Activated CD4-positive, alpha-beta T cell treated with anti-CD3 and anti-CD28 coated beads, Interleukin-2, amount 10 ng/mL, durations not matched to agents 7 days and 5 days (primary cell): ENCODE measurements at regions not wholly inside any gene's neighbourhood (a gene's known extent, or its start where the extent isn't known, plus 50 kb on each side); places are given as distances from the start of the nearest gene placed in this dataset.

ENCODE experiments used
- CTCF ChIA-PET: fragments of 350-600 bp; sonication (Branson Sonifier 250); formaldehyde crosslinking; loops from one replicate; lab custom pipeline; 2021; ENCODE audit warnings: antibody characterized with exemption; lab: Charles Lee
- POLR2A ChIA-PET: fragments of 350-600 bp; sonication (Branson Sonifier 250); formaldehyde crosslinking; loops from one replicate; lab custom pipeline; 2021; ENCODE audit warnings: antibody characterized with exemption; lab: Charles Lee
- DNase-seq: peaks from one replicate; pipeline ENCODE4 v3.0.0-alpha.2; 2020
- H3K27ac Mint-ChIP-seq: one replicate; pipeline ENCODE4 v1.8.0; 2021; ENCODE audit warnings: mild to moderate bottlenecking, moderate library complexity, mixed read lengths
- H3K27me3 Mint-ChIP-seq: one replicate; pipeline ENCODE4 v1.8.0; 2021; ENCODE audit warnings: mixed read lengths
- H3K36me3 Mint-ChIP-seq: one replicate; pipeline ENCODE4 v1.8.0; 2021; ENCODE audit warnings: low read depth, mixed read lengths
- H3K4me1 Mint-ChIP-seq: one replicate; pipeline ENCODE4 v1.8.0; 2021; ENCODE audit warnings: mixed read lengths
- H3K4me3 Mint-ChIP-seq: one replicate; pipeline ENCODE4 v1.8.0; 2021; ENCODE audit warnings: mild to moderate bottlenecking, moderate library complexity, mixed read lengths
- H3K9me3 Mint-ChIP-seq: one replicate; pipeline ENCODE4 v1.8.0; 2021; ENCODE audit warnings: mixed read lengths

DNA sequence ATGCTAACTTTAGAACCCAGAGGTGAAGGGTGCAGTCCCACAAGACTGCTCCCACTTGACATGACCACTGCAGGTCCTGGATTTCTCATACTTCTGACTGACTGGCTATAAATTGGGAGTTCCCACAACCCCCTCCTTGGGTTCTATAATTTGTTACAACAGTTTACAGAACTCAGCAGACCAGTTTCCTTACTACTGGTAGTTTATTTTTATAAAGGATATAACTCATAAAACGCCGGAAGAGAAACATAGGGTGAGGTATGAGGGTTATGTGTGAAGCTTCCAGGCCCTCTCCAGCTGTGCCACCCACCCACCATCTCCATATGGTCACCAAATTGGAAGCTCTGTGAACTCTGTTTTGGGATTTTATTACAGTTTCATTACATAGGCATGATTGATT lies 839.6 kb downstream of the TSN start:
- ChIA-PET CTCF (no interaction called here), POLR2A (no interaction called here)
- Mint-ChIP-seq H3K4me3 (no peak overlapping the region), H3K4me1 (no peaks in the 10 kb centered on the region), H3K36me3 (no peaks in the 10 kb centered on the region), H3K9me3 (peaks cover 6% of the 10 kb centered on the region), H3K27me3 (no peaks in the 10 kb centered on the region), H3K27ac (no peak overlapping the region)
- no peak for DNase-seq

- Mint-ChIP-seq H3K4me1 (no peaks in the 10 kb centered on the region), H3K27ac (no peak overlapping the region), H3K4me3 (no peak overlapping the region), H3K36me3 (no peaks in the 10 kb centered on the region), H3K9me3 (peaks cover 8% of the 10 kb centered on the region), H3K27me3 (no peaks in the 10 kb centered on the region)
- ChIA-PET CTCF (no interaction called here), POLR2A (no interaction called here)
- DNase-seq, result no peak
These were observed 841.1 kb downstream of the TSN start for GRCh38 chr2:122596598-122596997.

DNA sequence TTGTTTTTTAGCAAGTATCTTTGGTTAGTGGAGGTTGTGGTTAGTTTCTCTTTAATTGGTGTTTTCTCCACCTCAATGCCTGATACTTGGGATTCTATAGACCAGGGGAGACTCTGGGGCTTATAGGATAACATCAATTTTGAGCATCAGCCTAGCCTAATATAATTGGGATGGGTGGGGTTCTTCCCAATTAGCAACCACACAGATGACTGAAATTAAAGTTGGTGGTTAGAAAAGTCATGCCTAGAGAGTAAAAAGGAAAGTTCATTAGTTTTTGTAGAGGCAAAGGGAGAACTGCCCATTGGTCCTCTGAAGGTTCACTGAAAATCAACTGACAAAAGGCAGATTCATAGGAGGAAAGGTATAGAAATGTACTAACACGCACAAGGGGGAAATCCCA lies 843.3 kb downstream of the TSN start:
- ChIA-PET POLR2A (no interaction called here), CTCF (no interaction called here)
- H3K27ac Mint-ChIP-seq, result no peak overlapping the region
- no peaks in the 10 kb centered on the region for H3K4me1 Mint-ChIP-seq
- H3K36me3 Mint-ChIP-seq, result no peaks in the 10 kb centered on the region
- no peak for DNase-seq
- no peaks in the 10 kb centered on the region for H3K27me3 Mint-ChIP-seq
- no peak overlapping the region for H3K4me3 Mint-ChIP-seq
- H3K9me3 Mint-ChIP-seq, result peaks cover 2% of the 10 kb centered on the region

DNA sequence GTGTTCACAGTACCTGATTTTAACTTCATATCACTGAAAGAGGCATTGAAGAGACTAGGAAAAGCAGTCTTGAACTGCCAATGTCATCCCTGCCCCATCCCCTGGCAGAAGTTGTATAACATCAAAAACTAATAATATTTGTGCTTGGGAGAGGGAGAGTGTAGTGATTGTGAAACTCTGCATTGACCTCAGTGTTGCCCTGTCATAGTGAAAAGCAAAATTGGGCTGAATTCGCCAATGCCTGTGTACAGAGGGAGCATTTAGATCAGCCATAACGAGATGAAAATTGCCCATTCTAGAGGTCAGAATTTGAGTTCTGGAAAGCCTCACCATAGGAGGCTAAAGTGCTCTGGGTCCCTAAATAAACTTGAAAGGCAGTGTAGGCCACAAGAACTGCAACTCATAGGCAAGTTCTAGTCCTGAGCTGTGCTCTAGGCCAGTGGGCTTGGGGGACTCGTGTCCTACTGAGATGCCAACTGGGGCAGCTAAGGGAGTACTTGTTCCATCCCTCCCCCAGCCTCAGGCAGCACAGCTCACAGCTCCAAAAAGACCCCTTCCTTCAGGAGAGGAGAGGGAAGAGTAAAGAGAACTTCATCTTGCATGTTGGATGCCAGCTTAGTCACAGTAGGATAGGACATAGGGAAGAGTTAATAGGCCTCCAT lies 855.6 kb downstream of the TSN start:
- H3K4me1 Mint-ChIP-seq, result no peaks in the 10 kb centered on the region
- CTCF ChIA-PET, result no interaction called here

DNA sequence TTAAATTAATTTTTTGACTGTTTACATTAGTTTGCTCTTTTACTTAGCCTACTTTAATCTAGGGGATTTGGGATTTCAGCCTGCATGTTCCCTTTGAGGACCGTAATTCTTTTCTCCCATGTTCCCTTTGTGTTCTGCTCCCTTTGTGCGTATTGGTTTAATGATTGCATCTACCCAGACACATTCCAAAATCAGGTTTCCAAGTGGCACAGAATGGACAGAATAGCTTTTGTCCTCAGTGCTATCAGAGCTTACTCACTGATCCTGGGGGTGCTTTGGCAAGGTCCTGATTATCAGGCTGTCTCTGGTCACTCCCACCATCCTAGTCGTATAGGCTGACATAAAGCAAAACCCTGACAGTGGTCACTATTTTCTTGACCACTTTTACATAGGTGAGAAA lies 867.5 kb downstream of the TSN start:
- DNase-seq, result no peak
- POLR2A ChIA-PET, result no interaction called here
- Mint-ChIP-seq H3K4me1 (no peaks in the 10 kb centered on the region), H3K4me3 (no peak overlapping the region), H3K27me3 (no peaks in the 10 kb centered on the region), H3K36me3 (no peaks in the 10 kb centered on the region), H3K27ac (no peak overlapping the region), H3K9me3 (peaks cover 6% of the 10 kb centered on the region)
- CTCF ChIA-PET, result no interaction called here

More for the DNA sequence above, 855.6 kb downstream of the TSN start:
- Mint-ChIP-seq H3K9me3 (no peaks in the 10 kb centered on the region), H3K4me3 (no peak overlapping the region), H3K27ac (no peak overlapping the region), H3K36me3 (no peaks in the 10 kb centered on the region), H3K27me3 (no peaks in the 10 kb centered on the region)
- POLR2A ChIA-PET, result no interaction called here
- DNase-seq, result no peak

GRCh38 chr2:122627388-122627787 lies 871.9 kb downstream of the TSN start:
- H3K27me3 Mint-ChIP-seq, result no peaks in the 10 kb centered on the region
- no peaks in the 10 kb centered on the region for H3K4me1 Mint-ChIP-seq
- no peak for DNase-seq
- H3K27ac Mint-ChIP-seq, result no peak overlapping the region
- CTCF ChIA-PET, result interaction anchor here (1.1 kb wide), 1 partner anchor 8 kb away, joined by 4 read pairs; no protein-coding TSS in a partner anchor
- H3K36me3 Mint-ChIP-seq, result no peaks in the 10 kb centered on the region
- no peak overlapping the region for H3K4me3 Mint-ChIP-seq
- POLR2A ChIA-PET, result no interaction called here
- H3K9me3 Mint-ChIP-seq, result peaks cover 2% of the 10 kb centered on the region

- Mint-ChIP-seq H3K4me1 (no peaks in the 10 kb centered on the region), H3K36me3 (no peaks in the 10 kb centered on the region), H3K27ac (no peak overlapping the region), H3K9me3 (peaks cover under 1% of the 10 kb centered on the region), H3K27me3 (no peaks in the 10 kb centered on the region), H3K4me3 (no peak overlapping the region)
- ChIA-PET CTCF (no interaction called here), POLR2A (no interaction called here)
- DNase-seq, result no peak
These were observed 878.8 kb downstream of the TSN start for GRCh38 chr2:122634256-122634655.

DNA sequence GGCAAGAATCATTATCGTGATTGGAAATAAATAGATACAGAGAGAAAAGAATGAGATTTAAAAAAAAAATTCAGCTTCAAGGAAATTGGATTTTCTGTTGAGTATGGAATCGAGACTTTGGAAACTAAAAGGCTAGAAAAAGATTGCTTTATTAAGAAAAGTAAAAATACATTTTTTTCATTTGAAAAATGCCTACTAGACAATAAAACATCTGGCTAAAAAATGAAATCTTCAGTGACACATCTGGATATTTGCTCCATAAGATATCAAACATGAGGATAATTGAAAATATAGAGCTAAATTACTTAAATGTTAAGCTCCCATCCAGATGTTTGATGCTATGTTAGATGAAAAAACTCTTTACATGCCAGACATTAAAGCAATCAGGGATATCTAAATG lies 879.5 kb downstream of the TSN start:
- CTCF ChIA-PET, result no interaction called here
- Mint-ChIP-seq H3K27ac (no peak overlapping the region), H3K4me3 (no peak overlapping the region), H3K36me3 (no peaks in the 10 kb centered on the region), H3K4me1 (no peaks in the 10 kb centered on the region), H3K27me3 (no peaks in the 10 kb centered on the region), H3K9me3 (peaks cover 2% of the 10 kb centered on the region)
- POLR2A ChIA-PET, result no interaction called here
- DNase-seq, result no peak

DNA sequence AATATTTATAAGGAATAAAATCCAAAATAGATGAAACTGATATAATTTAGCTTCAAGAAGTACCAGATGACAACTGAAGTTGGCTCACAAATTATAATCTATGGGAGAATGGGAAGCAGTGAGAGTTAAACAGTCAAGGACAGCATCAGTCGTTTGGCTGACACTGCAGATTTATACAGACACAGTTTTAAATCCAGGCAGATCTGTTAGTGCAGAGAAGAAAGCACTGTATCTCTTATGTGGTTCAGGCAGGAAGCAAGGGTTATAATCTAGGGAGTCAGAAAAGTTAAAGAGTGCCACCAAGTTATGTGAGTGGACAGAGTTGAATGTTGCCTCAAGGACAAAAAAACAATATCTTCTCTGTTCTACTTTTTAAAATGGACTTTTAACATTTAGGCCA lies 880.2 kb downstream of the TSN start:
- Mint-ChIP-seq H3K27ac (no peak overlapping the region), H3K36me3 (no peaks in the 10 kb centered on the region), H3K4me3 (no peak overlapping the region), H3K27me3 (no peaks in the 10 kb centered on the region), H3K4me1 (no peaks in the 10 kb centered on the region), H3K9me3 (peaks cover 5% of the 10 kb centered on the region)
- POLR2A ChIA-PET, result no interaction called here
- DNase-seq, result no peak
- CTCF ChIA-PET, result no interaction called here

- Mint-ChIP-seq H3K27ac (no peak overlapping the region), H3K27me3 (no peaks in the 10 kb centered on the region), H3K4me3 (no peak overlapping the region), H3K9me3 (peaks cover 7% of the 10 kb centered on the region), H3K4me1 (no peaks in the 10 kb centered on the region), H3K36me3 (no peaks in the 10 kb centered on the region)
- ChIA-PET POLR2A (no interaction called here), CTCF (no interaction called here)
- no peak for DNase-seq
These were observed 880.6 kb downstream of the TSN start for GRCh38 chr2:122636097-122636496.

DNA sequence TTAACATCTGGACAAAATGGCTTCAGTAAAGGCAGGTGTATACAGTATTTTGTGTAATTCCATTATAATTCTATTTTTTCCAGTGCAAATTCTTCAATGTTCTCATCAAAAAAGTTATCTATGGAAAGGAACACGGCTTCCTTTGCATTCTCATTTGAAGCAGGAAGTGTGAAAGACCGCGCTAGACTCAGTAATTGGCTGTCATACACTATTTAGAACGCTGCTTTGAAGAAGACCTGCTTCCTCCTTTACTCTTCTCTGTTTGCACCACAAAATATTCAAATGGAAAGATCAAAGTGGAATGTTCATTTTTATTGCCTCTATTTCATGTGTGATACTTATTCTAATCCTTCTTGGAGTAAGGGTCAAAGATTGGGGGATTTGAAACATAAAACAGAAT lies 883.7 kb downstream of the TSN start:
- POLR2A ChIA-PET, result no interaction called here
- H3K36me3 Mint-ChIP-seq, result no peaks in the 10 kb centered on the region
- DNase-seq, result no peak
- no peaks in the 10 kb centered on the region for H3K27me3 Mint-ChIP-seq
- H3K4me1 Mint-ChIP-seq, result no peaks in the 10 kb centered on the region
- peaks cover 9% of the 10 kb centered on the region for H3K9me3 Mint-ChIP-seq
- CTCF ChIA-PET, result no interaction called here
- H3K4me3 Mint-ChIP-seq, result no peak overlapping the region
- H3K27ac Mint-ChIP-seq, result no peak overlapping the region

- Mint-ChIP-seq H3K27ac (no peak overlapping the region), H3K4me3 (no peak overlapping the region), H3K36me3 (no peaks in the 10 kb centered on the region), H3K27me3 (no peaks in the 10 kb centered on the region), H3K4me1 (no peaks in the 10 kb centered on the region), H3K9me3 (peaks cover 9% of the 10 kb centered on the region)
- ChIA-PET POLR2A (no interaction called here), CTCF (no interaction called here)
- no peak for DNase-seq
These were observed 884.3 kb downstream of the TSN start for GRCh38 chr2:122639711-122640110.

DNA sequence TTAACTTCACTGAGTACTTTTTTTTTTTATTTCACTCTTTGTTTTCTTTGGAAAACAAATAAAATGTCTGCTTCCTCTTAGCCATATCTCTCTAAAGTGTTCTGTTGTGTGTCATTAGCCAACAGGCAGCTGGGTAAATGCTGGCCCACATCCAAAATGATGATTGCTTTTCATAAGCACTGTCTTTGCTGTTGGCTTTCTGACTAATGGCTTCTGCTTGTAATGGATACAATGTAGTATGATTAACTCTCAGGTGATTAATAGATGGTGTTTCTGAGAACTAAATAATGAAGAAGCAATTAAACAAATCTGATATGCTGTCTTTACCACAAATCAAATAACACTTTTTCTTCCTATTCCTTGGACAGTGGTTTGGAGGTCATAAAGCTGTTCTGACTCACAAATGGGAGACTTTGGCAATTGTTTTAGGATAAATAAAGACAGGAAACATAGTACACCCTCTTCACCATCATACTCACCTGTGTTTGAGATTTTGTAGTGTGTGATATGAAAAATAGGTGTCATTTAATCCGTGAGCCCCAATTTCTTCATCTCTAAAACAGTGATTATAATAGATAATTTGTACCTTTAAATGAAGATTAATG lies 888.4 kb downstream of the TSN start:
- H3K27ac Mint-ChIP-seq, result no peak overlapping the region
- no peak overlapping the region for H3K4me3 Mint-ChIP-seq
- DNase-seq, result no peak
- no peaks in the 10 kb centered on the region for H3K36me3 Mint-ChIP-seq
- ChIA-PET POLR2A (no interaction called here), CTCF (no interaction called here)
- peaks cover 9% of the 10 kb centered on the region for H3K9me3 Mint-ChIP-seq
- H3K4me1 Mint-ChIP-seq, result no peaks in the 10 kb centered on the region
- H3K27me3 Mint-ChIP-seq, result no peaks in the 10 kb centered on the region

- no peaks in the 10 kb centered on the region for H3K36me3 Mint-ChIP-seq
- DNase-seq, result no peak
- no peak overlapping the region for H3K4me3 Mint-ChIP-seq
- ChIA-PET CTCF (interaction anchor here (1.0 kb wide), 1 partner anchor 22 kb away, joined by 3 read pairs; no protein-coding TSS in a partner anchor), POLR2A (no interaction called here)
- no peaks in the 10 kb centered on the region for H3K4me1 Mint-ChIP-seq
- no peaks in the 10 kb centered on the region for H3K9me3 Mint-ChIP-seq
- no peaks in the 10 kb centered on the region for H3K27me3 Mint-ChIP-seq
- H3K27ac Mint-ChIP-seq, result no peak overlapping the region
These were observed 895.8 kb downstream of the TSN start for GRCh38 chr2:122651236-122651635.
